LNCAP (cell line): ENCODE measurements at regions not wholly inside any gene's neighbourhood (a gene's known extent, or its start where the extent isn't known, plus 50 kb on each side); places are given as distances from the start of the nearest gene placed in this dataset.

Experiments used
- CTCF ChIP-seq: fragments of 450-650 bp; IDR thresholded peaks from 2 replicates; pipeline ENCODE4 v1.5.1; 2017; ENCODE audit warnings: mild to moderate bottlenecking

GRCh38 chr9:19732441-19732951 lies 56.3 kb downstream of the SLC24A2 start:
- TF ChIP-seq CTCF: no peak

- TF ChIP-seq CTCF: no peak
Measured at GRCh38 chr9:19728101-19728500, 60.7 kb downstream of the SLC24A2 start.

- no peak for TF ChIP-seq CTCF
Measured at GRCh38 chr9:19725970-19726369, 62.9 kb downstream of the SLC24A2 start.

DNA sequence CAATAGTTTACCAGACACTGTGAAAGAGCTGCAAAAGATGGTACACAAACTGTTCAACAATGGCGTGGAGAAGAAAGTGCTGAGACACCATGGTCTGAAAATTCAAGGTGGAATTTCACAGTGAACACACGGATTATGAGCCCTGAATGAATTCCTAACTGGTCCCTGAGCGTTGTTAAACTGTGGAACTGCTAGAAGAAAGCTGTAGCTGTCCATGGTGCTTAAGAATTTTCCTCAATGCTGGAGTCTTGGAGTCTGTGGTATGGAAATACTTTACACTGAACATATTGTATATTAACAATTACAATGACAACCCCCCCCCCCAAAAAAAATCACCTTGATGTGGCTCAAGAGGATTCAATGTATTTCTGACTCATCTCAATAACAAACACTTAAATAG lies 68.5 kb downstream of the SLC24A2 start:
- no peak for TF ChIP-seq CTCF

DNA sequence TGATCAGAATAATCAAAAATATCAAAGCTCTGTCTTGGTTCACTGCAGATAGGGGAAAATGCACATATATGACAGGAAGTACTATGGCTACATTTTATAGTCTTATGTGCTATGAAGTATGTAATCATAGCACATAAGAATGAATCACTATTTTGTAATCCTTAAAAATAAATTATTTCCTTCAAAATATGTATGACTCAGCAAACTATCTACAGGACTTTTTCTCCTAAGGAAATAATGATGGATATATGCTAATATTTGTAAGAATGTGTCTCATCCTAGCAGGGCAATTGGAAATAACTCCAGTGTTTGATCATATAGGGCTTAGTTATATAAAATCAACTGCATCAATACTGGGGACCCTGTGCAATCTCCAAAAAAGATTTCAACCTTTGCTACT lies 85.1 kb downstream of the SLC24A2 start:
- no peak for TF ChIP-seq CTCF

DNA sequence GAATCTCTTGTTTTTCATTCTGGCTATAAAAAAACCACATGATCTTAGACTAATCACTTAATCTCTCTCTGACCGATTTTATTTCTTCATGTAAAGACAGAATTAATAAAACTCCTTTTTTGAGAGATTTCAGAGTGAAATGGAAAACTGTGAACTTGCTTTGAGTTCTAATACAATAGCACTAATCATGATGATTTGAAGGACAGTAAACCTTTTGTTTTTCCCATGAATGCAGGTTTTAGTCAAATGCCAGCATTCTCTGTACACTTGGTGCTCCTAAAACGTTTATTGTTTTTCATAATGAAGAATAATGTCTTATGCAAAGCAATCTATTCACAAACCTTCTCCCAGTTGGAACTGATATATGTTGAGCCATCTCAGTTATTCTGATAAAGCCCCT lies 86.8 kb downstream of the SLC24A2 start:
- no peak for TF ChIP-seq CTCF

DNA sequence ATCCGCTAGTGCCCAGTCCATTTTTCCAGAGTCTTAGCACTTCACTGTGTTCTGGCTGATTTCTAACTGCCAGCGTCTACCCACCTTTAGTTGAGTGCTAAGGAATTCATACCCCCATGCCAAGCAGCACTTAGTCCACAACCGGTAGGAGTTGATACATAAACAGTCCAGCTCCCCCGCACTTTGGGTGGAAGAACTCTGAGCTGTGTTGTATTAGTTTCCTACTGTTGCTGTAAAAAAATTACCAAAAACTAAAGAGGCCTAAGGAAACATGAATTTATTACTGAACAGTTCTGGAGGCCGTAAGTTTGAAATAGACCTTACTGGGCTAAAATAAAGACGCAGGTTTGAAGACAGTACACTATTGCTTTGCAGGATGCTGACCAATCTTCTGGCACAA lies 87.6 kb downstream of the SLC24A2 start:
- no peak for TF ChIP-seq CTCF

DNA sequence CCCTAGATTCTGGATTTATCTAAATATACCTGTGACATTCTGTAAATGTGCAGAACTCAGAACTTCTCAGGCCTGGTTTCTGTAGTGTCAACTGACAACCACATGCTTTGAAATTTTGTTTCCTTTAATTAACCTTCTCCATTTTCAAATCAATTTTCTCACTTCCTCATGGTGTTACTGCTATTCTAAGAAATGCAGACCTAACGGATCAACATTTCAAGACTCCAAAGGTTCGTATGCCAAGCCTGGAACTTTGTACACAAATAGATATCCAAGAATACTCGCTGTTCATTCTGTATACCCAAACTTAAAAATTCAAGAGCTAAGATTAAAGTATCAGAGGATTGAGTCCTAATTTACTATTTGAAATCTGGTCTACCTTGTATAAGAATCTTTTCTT lies 88.1 kb downstream of the SLC24A2 start:
- no peak for TF ChIP-seq CTCF
